GM19328 (cell line): ENCODE measurements at regions not wholly inside any gene's neighbourhood (a gene's known extent, or its start where the extent isn't known, plus 50 kb on each side); places are given as distances from the start of the nearest gene placed in this dataset.

Source experiments
- ATAC-seq: cut with Tn5 transposase; IDR thresholded peaks from one replicate; pipeline ENCODE4 v1.9.1; 2021; ENCODE audit warnings: mild to moderate bottlenecking, moderate library complexity; ENCODE audit not compliant: unreplicated experiment

GRCh38 chr6:84361372-84362192 lies 134.1 kb upstream of the CEP162 start:
- no peak for ATAC-seq

GRCh38 chr6:84360039-84360438 lies 132.6 kb upstream of the CEP162 start:
- ATAC-seq: no peak

- no peak for ATAC-seq
These were observed 131.1 kb upstream of the CEP162 start for GRCh38 chr6:84358581-84358980.

GRCh38 chr6:84357631-84358030 lies 130.2 kb upstream of the CEP162 start:
- no peak for ATAC-seq

GRCh38 chr6:84356907-84357306 lies 129.5 kb upstream of the CEP162 start:
- no peak for ATAC-seq

- no peak for ATAC-seq
These were observed 126.3 kb upstream of the CEP162 start for GRCh38 chr6:84353459-84354423.

- no peak for ATAC-seq
These were observed 123.0 kb upstream of the CEP162 start for GRCh38 chr6:84350397-84350796.

GRCh38 chr6:84349542-84349941 lies 122.1 kb upstream of the CEP162 start:
- ATAC-seq: no peak

- no peak for ATAC-seq
These were observed 121.4 kb upstream of the CEP162 start for GRCh38 chr6:84348801-84349200.

- ATAC-seq: no peak
These were observed 118.9 kb upstream of the CEP162 start for GRCh38 chr6:84346372-84346771.

GRCh38 chr6:84344005-84344404 lies 116.6 kb upstream of the CEP162 start:
- no peak for ATAC-seq

GRCh38 chr6:84340422-84340821 lies 113.0 kb upstream of the CEP162 start:
- ATAC-seq: no peak

- ATAC-seq: no peak
These were observed 106.4 kb upstream of the CEP162 start for GRCh38 chr6:84333842-84334241.

GRCh38 chr6:84332139-84333034 lies 104.9 kb upstream of the CEP162 start:
- ATAC-seq: peak; percentile 98

GRCh38 chr6:84330325-84330724 lies 102.9 kb upstream of the CEP162 start:
- ATAC-seq: no peak

GRCh38 chr6:84329516-84329915 lies 102.1 kb upstream of the CEP162 start:
- no peak for ATAC-seq

- ATAC-seq: no peak
These were observed 101.6 kb upstream of the CEP162 start for GRCh38 chr6:84329077-84329476.

GRCh38 chr6:84317463-84317862 lies 90.0 kb upstream of the CEP162 start:
- ATAC-seq: no peak

- no peak for ATAC-seq
These were observed 87.0 kb upstream of the CEP162 start for GRCh38 chr6:84314377-84314898.

GRCh38 chr6:84309336-84309735 lies 81.9 kb upstream of the CEP162 start:
- ATAC-seq: no peak

GRCh38 chr6:84304881-84305280 lies 77.4 kb upstream of the CEP162 start:
- ATAC-seq: no peak
